ENCODE measurements at regions not wholly inside any gene's neighbourhood (a gene's known extent, or its start where the extent isn't known, plus 50 kb on each side); places are given as distances from the start of the nearest gene placed in this dataset.

DNA sequence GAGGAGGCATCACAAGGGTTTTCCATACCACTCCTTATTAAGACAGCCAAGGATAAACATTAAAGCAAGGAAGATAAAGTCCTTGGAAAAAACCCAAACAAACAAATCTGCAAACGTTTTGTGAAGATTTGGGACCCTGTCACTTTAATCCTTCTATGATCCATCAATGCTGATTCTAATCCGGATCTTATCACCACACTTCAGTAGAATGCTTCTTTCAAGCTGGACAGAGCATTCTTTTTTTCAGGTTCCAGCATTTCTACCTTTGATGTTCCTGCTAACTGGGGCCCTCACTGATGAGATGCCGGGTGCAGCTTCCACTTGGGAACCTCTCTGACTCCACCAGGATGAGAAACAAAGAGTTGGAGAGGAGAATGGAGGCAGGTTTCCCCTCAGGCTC is 132.8 kb upstream of the SHB start:
- intact Hi-C loops (cut with DNase I) = no loop called here
- Histone ChIP-seq H3K27ac (replicated peaks in 1 of 4) (no peak overlapping the region), H3K9me3 (no peaks in the 10 kb centered on the region), H3K36me3 (no peaks in the 10 kb centered on the region), H3K4me3 (no peak overlapping the region), H3K27me3 (peaks cover 0 to 8% (median 0%) of the 10 kb centered on the region in 4 donors), H3K4me1 (no peaks in the 10 kb centered on the region)
- DNase-seq (ENCODE audit: extremely low spot score) = no peak
- TF ChIP-seq, protein P1, sequence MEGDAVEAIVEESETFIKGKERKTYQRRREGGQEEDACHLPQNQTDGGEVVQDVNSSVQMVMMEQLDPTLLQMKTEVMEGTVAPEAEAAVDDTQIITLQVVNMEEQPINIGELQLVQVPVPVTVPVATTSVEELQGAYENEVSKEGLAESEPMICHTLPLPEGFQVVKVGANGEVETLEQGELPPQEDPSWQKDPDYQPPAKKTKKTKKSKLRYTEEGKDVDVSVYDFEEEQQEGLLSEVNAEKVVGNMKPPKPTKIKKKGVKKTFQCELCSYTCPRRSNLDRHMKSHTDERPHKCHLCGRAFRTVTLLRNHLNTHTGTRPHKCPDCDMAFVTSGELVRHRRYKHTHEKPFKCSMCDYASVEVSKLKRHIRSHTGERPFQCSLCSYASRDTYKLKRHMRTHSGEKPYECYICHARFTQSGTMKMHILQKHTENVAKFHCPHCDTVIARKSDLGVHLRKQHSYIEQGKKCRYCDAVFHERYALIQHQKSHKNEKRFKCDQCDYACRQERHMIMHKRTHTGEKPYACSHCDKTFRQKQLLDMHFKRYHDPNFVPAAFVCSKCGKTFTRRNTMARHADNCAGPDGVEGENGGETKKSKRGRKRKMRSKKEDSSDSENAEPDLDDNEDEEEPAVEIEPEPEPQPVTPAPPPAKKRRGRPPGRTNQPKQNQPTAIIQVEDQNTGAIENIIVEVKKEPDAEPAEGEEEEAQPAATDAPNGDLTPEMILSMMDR (IDR thresholded peaks at IDR 0.05) = no peak
- TF ChIP-seq EP300 (IDR thresholded peaks at IDR 0.05) (no peak), POLR2A (IDR thresholded peaks at IDR 0.05; ENCODE audit: low read depth) (no peak), POLR2AphosphoS5 (IDR thresholded peaks at IDR 0.05) (no peak)
- WGBS = 58% methylated on average over 3 of the region's 3 CpGs

DNA sequence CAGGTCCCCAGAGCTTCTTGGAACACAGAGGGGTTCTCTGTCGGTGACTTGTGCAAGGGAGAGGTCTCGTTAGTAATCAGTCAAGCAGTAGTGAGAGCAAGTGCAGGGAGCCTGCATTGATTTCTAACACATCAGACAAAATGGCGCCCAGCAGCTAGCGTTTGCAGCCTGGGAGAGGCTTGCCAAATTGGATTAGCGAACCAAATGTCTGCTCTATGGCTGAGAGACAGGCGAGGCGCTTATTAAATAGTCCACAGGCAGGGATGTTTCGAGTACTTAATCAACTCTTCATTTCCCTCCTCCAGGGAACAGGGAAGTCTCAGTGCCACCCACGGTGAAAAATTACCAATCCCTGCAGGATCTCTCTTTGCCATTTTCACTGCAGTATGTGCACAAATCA is 131.4 kb upstream of the SHB start:
- no peak overlapping the region for H3K27ac ChIP-seq (replicated peaks in 1 of 4)
- TF ChIP-seq POLR2A (IDR thresholded peaks at IDR 0.05; ENCODE audit: low read depth) (no peak), POLR2AphosphoS5 (IDR thresholded peaks at IDR 0.05) (no peak), EP300 (IDR thresholded peaks at IDR 0.05) (no peak)
- TF ChIP-seq, protein P1 (IDR thresholded peaks at IDR 0.05) = no peak
- H3K4me3 ChIP-seq = no peak overlapping the region
- H3K9me3 ChIP-seq = no peaks in the 10 kb centered on the region
- 76% methylated on average over 9 of the region's 9 CpGs for WGBS
- no peaks in the 10 kb centered on the region for H3K36me3 ChIP-seq
- DNase-seq (ENCODE audit: extremely low spot score) = peak; percentile 82
- intact Hi-C loops (cut with DNase I) = no loop called here
- H3K4me1 ChIP-seq = no peaks in the 10 kb centered on the region
- H3K27me3 ChIP-seq = peaks cover 0 to 8% (median 0%) of the 10 kb centered on the region in 4 donors

DNA sequence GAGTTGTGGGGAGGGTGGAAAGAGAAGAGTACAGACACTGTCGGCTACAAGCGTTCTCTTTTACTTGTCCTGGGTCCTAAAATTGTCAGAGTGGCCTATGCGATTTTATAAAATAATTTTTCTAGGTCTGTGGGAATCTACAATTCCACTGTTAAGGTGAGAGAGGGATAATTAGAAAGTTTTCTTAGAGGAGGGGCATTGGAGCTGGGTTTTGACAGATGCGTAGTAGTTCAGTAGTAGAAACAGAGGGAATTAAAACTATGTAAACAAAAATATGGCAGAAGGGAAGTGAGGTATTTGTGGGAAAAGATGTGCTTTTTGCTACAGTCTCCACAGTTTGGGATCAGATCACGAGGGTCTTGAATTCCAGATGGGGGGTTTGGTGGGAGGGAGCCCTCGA is 129.1 kb upstream of the SHB start:
- H3K27ac ChIP-seq (replicated peaks in 1 of 4) = no peak overlapping the region
- WGBS = 95% methylated on average over 6 of the region's 6 CpGs
- intact Hi-C loops (cut with DNase I) = loop anchor here (10.0 kb wide), 1 partner anchor 87 kb away; no protein-coding TSS in a partner anchor
- H3K4me1 ChIP-seq = no peaks in the 10 kb centered on the region
- peaks cover 0 to 8% (median 0%) of the 10 kb centered on the region in 4 donors for H3K27me3 ChIP-seq
- H3K4me3 ChIP-seq = no peak overlapping the region
- TF ChIP-seq, protein P1 (IDR thresholded peaks at IDR 0.05) = no peak
- no peak for TF ChIP-seq EP300 (IDR thresholded peaks at IDR 0.05)
- TF ChIP-seq POLR2A (IDR thresholded peaks at IDR 0.05; ENCODE audit: low read depth) = no peak
- no peak for TF ChIP-seq POLR2AphosphoS5 (IDR thresholded peaks at IDR 0.05)
- H3K36me3 ChIP-seq = no peaks in the 10 kb centered on the region
- no peaks in the 10 kb centered on the region for H3K9me3 ChIP-seq
- DNase-seq (ENCODE audit: extremely low spot score) = peak; percentile 2

DNA sequence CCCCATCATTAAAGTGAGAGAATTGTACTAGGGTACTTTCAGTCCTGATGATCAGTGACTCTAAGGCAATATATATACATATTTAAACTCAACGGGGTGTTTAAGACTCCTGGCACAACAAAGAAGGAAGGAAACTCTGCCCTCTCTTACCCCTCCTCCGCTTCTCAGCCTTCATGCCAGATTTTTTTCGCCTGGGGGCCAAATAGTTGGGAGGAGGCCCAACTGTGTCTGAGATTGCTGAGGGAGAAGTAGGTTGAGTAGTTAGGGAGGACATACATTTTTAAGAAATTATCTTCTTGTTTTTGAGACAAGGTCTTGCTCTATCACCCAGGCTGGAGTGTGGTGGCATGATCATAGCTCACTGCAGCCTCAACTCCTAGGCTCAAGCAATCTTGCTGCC is 127.7 kb upstream of the SHB start:
- no peak overlapping the region for H3K4me3 ChIP-seq
- no peak for DNase-seq (ENCODE audit: extremely low spot score)
- peaks cover 0 to 8% (median 0%) of the 10 kb centered on the region in 4 donors for H3K27me3 ChIP-seq
- H3K27ac ChIP-seq (replicated peaks in 1 of 4) = no peak overlapping the region
- TF ChIP-seq POLR2AphosphoS5 (IDR thresholded peaks at IDR 0.05) (no peak), POLR2A (IDR thresholded peaks at IDR 0.05; ENCODE audit: low read depth) (no peak), EP300 (IDR thresholded peaks at IDR 0.05) (no peak)
- TF ChIP-seq, protein P1 (IDR thresholded peaks at IDR 0.05) = no peak
- 47% methylated on average over 3 of the region's 3 CpGs for WGBS
- no peaks in the 10 kb centered on the region for H3K9me3 ChIP-seq
- no peaks in the 10 kb centered on the region for H3K36me3 ChIP-seq
- intact Hi-C loops (cut with DNase I) = loop anchor here (10.0 kb wide), 1 partner anchor 88 kb away; no protein-coding TSS in a partner anchor
- no peaks in the 10 kb centered on the region for H3K4me1 ChIP-seq

DNA sequence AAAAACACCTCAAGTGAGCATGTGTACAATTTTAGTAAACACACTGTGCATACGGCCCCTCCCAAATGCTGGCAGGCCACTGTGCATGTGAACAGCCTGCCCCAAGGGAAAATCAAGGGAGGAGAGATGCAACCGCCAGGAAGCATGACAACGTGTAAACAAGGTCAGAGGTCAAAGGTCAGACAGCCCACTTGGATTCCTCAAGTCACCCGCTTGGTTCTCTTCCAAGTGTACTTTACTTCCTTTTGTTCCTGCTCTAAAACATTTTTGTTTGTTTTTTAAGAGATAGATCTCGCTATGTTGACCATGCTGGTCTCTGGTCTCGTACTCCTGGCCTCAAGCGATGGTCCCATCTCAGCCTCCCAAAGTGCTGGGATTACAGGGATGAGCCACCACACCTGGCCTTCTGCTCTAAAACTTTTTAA is 126.7 kb upstream of the SHB start:
- H3K9me3 ChIP-seq = no peaks in the 10 kb centered on the region
- peaks cover 0 to 8% (median 0%) of the 10 kb centered on the region in 4 donors for H3K27me3 ChIP-seq
- no peaks in the 10 kb centered on the region for H3K36me3 ChIP-seq
- WGBS = 72% methylated on average over 7 of the region's 7 CpGs
- TF ChIP-seq POLR2AphosphoS5 (IDR thresholded peaks at IDR 0.05) (no peak), EP300 (IDR thresholded peaks at IDR 0.05) (no peak), POLR2A (IDR thresholded peaks at IDR 0.05; ENCODE audit: low read depth) (no peak)
- TF ChIP-seq, protein P1 (IDR thresholded peaks at IDR 0.05) = no peak
- intact Hi-C loops (cut with DNase I) = loop anchor here (10.0 kb wide), 1 partner anchor 89 kb away; no protein-coding TSS in a partner anchor
- no peak overlapping the region for H3K27ac ChIP-seq (replicated peaks in 1 of 4)
- no peaks in the 10 kb centered on the region for H3K4me1 ChIP-seq
- no peak for DNase-seq (ENCODE audit: extremely low spot score)
- H3K4me3 ChIP-seq = no peak overlapping the region
